ENCODE measurements at regions not wholly inside any gene's neighbourhood (a gene's known extent, or its start where the extent isn't known, plus 50 kb on each side); places are given as distances from the start of the nearest gene placed in this dataset.
"Not testable (repeated sequence)": the region's sequence is repeated elsewhere in the genome, so short reads cannot be mapped to it uniquely, and the experiment has no call there.

DNA sequence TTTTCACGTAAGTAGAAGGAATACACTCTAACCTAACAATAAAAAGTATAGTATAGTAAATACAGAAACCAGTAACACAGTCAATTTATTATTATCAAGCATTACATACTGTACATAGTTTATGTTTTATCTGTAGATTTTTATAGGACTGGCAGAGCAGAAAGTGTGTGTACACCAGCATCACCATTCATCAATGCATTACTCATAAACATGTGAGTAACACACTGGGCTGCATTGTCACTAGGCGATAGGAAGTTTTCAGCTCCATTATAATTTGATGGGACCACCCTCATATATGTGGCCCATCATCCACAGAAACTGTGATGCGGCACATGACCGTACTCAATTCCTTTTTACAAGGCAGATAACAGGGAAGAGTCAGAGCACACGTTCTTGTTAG lies 137.8 kb upstream of the RBPJ start:
- H3K4me3 ChIP-seq (ENCODE audit: low read depth, low read length) = no peak overlapping the region
- TF ChIP-seq, protein P1, sequence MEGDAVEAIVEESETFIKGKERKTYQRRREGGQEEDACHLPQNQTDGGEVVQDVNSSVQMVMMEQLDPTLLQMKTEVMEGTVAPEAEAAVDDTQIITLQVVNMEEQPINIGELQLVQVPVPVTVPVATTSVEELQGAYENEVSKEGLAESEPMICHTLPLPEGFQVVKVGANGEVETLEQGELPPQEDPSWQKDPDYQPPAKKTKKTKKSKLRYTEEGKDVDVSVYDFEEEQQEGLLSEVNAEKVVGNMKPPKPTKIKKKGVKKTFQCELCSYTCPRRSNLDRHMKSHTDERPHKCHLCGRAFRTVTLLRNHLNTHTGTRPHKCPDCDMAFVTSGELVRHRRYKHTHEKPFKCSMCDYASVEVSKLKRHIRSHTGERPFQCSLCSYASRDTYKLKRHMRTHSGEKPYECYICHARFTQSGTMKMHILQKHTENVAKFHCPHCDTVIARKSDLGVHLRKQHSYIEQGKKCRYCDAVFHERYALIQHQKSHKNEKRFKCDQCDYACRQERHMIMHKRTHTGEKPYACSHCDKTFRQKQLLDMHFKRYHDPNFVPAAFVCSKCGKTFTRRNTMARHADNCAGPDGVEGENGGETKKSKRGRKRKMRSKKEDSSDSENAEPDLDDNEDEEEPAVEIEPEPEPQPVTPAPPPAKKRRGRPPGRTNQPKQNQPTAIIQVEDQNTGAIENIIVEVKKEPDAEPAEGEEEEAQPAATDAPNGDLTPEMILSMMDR (IDR thresholded peaks at IDR 0.05; ENCODE audit: low read depth, low read length) = no peak

DNA sequence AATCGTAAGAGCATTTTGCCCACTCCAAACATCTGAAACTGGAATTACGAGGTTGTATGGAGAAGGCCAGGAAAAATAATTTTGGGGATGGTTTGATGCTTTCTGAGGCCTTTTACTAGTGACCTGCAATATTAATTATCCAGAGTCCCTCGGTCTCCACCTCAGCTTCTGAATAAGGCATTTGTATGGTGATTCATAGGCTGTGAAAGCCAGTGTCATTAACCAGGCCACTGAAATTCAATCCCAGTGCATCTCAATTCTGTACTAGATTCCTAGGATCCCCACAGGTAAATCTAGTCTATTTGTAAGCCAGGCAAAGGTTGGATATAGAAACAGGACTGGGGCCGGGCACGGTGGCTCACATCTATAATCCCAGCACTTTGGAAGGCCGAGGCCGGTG lies 135.4 kb upstream of the RBPJ start:
- H3K4me3 ChIP-seq (ENCODE audit: low read depth, low read length) = no peak overlapping the region
- TF ChIP-seq, protein P1 (IDR thresholded peaks at IDR 0.05; ENCODE audit: low read depth, low read length) = no peak

DNA sequence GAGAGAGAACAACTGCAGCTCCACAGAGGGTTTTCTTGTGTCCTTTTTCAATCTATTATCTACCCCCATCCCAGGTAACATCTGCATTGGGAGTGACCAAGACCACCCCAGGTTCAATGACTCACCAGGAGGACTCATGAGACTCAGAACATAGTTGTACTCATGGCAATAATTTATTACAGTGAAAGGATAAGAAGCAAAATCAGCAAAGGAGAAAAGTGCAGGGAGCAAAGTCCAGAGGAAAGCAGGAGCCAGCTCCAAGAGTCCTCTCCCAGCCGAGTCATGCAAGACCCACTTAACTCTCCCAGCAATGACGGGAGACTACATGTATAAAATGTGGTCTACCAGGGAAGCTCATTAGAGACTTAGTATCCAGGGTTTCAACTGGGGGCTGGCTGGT lies 129.5 kb upstream of the RBPJ start:
- TF ChIP-seq, protein P1 (IDR thresholded peaks at IDR 0.05; ENCODE audit: low read depth, low read length) = no peak
- no peak overlapping the region for H3K4me3 ChIP-seq (ENCODE audit: low read depth, low read length)

- H3K4me3 ChIP-seq (ENCODE audit: low read depth, low read length) = no peak overlapping the region
- TF ChIP-seq, protein P1 (IDR thresholded peaks at IDR 0.05; ENCODE audit: low read depth, low read length) = no peak
Observed at GRCh38 chr4:26192899-26193869, 127.6 kb upstream of the RBPJ start.

DNA sequence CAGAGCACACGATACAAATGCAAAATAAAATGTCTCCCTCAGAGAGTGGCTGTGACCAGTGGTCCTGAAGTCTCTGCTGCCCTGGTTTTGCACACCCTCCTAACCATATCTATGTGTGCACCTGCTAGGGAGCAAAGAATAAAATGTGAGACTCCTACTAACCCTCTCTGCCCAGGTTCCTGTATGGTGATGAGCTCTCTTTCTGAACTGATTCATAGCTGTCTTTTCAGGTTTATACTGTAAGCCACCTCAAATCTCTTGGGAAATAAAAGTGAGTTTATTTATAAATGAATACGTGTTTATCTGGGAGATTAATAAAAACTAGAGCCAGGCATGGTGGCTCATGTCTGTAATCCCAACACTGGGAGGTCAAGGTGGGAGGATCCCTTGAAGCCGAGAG lies 126.0 kb upstream of the RBPJ start:
- no peak overlapping the region for H3K4me3 ChIP-seq (ENCODE audit: low read depth, low read length)
- TF ChIP-seq, protein P1 (IDR thresholded peaks at IDR 0.05; ENCODE audit: low read depth, low read length) = no peak

GRCh38 chr4:26196567-26196966 lies 124.2 kb upstream of the RBPJ start:
- TF ChIP-seq, protein P1 (IDR thresholded peaks at IDR 0.05; ENCODE audit: low read depth, low read length) = no peak

GRCh38 chr4:26197018-26197779 lies 123.6 kb upstream of the RBPJ start:
- no peak overlapping the region for H3K4me3 ChIP-seq (ENCODE audit: low read depth, low read length)
- TF ChIP-seq, protein P1 (IDR thresholded peaks at IDR 0.05; ENCODE audit: low read depth, low read length) = no peak

More at GRCh38 chr4:26196567-26196966, 124.2 kb upstream of the RBPJ start:
- H3K4me3 ChIP-seq (ENCODE audit: low read depth, low read length) = no peak overlapping the region

GRCh38 chr4:26198931-26199330 lies 121.9 kb upstream of the RBPJ start:
- not testable (repeated sequence) for H3K4me3 ChIP-seq (ENCODE audit: low read depth, low read length)

Measured in WI38 (cell line).